H1 (cell line): ENCODE measurements at regions not wholly inside any gene's neighbourhood (a gene's known extent, or its start where the extent isn't known, plus 50 kb on each side); places are given as distances from the start of the nearest gene placed in this dataset.
A peak's percentile ranks its signal among the peaks of the same experiment; 100 is the strongest.

ENCODE experiments used
- CTCF ChIA-PET: fragments of 300-600 bp; sonication (Branson Sonifier 250); formaldehyde crosslinking; loops from one replicate; lab custom pipeline; 2021; ENCODE audit not compliant: partially characterized antibody; lab: Charles Lee
- POLR2A ChIA-PET: fragments of 300-600 bp; sonication (Branson Sonifier 250); formaldehyde crosslinking; loops from one replicate; lab custom pipeline; 2021; ENCODE audit warnings: inconsistent platforms; ENCODE audit not compliant: partially characterized antibody; lab: Charles Lee
- DNase-seq, 2 experiments: peaks; one replicate each; pipeline versions ENCODE4 v3.0.0 to v3.0.0-alpha.2; 2010 to 2022; ENCODE audit warnings: low spot score in 2 of 2, low read depth in 1 of 2, mixed read lengths in 1 of 2
- FAIRE-seq: peaks from 2 replicates; lab custom pipeline; 2011; peaks lifted over from hg19 to GRCh38; lab: Jason Lieb, UNC
- H2AFZ ChIP-seq: 2 replicates; pipeline ENCODE4 v1.8.1; 2012; ENCODE audit warnings: low read length, inconsistent platforms
- H2AK5ac ChIP-seq: 2 replicates; pipeline ENCODE4 v1.6.1; 2013; ENCODE audit warnings: low read depth, low read length
- H2BK120ac ChIP-seq: replicated peaks from 2 replicates; pipeline ENCODE3; 2013; ENCODE audit warnings: low read depth, low read length, inconsistent platforms
- H2BK12ac ChIP-seq: 2 replicates; pipeline ENCODE4 v1.6.1; 2013; ENCODE audit warnings: low read depth, low read length
- H2BK15ac ChIP-seq: 2 replicates; pipeline ENCODE4 v1.6.1; 2013; ENCODE audit warnings: low read length
- H2BK20ac ChIP-seq: 2 replicates; pipeline ENCODE4 v1.6.1; 2013; ENCODE audit warnings: low read length
- H2BK5ac ChIP-seq: 2 replicates; pipeline ENCODE4 v1.6.1; 2013; ENCODE audit warnings: low read depth, low read length
- H3K14ac ChIP-seq: 2 replicates; pipeline ENCODE4 v1.6.1; 2013; ENCODE audit warnings: inconsistent platforms; ENCODE audit not compliant: insufficient read length
- H3K18ac ChIP-seq: 2 replicates; pipeline ENCODE4 v1.6.1; 2013; ENCODE audit warnings: low read length; ENCODE audit errors: extremely low read depth
- H3K23ac ChIP-seq: 2 replicates; pipeline ENCODE4 v1.6.1; 2013; ENCODE audit warnings: inconsistent platforms; ENCODE audit not compliant: insufficient read length
- H3K23me2 ChIP-seq: 2 replicates; pipeline ENCODE4 v1.6.1; 2013; ENCODE audit warnings: low read depth, low read length
- H3K27ac ChIP-seq: 2 replicates; pipeline ENCODE4 v1.6.1; 2011; ENCODE audit warnings: low read depth, low read length, inconsistent platforms
- H3K27me3 ChIP-seq, 4 experiments: replicated peaks in 1 of 4; 1 replicate in 1 of 4; 2 replicates in 3 of 4; pipeline versions ENCODE4 v1.6.1 to v1.8.1; 2011 to 2013; ENCODE audit warnings: low read length in 3 of 4, mild to moderate bottlenecking in 3 of 4, inconsistent platforms in 2 of 4, mixed read lengths in 2 of 4, moderate library complexity in 1 of 4; ENCODE audit not compliant: control insufficient read depth in 3 of 4, insufficient read depth in 3 of 4; ENCODE audit errors: extremely low read depth in 1 of 4
- H3K36me3 ChIP-seq, 4 experiments: 2 replicates each; pipeline versions ENCODE4 v1.6.1 to v1.8.1; 2011 to 2013; ENCODE audit warnings: mild to moderate bottlenecking in 4 of 4, low read length in 3 of 4, moderate library complexity in 2 of 4, control low read depth in 1 of 4, inconsistent platforms in 1 of 4; ENCODE audit not compliant: insufficient read depth in 4 of 4, control insufficient read depth in 2 of 4
- H3K4ac ChIP-seq: replicated peaks from 2 replicates; pipeline ENCODE3; 2013; ENCODE audit warnings: low read length, low read depth, mixed read lengths, inconsistent platforms; ENCODE audit not compliant: insufficient read length
- H3K4me1 ChIP-seq, 4 experiments: replicated peaks in 1 of 4; 1 replicate in 1 of 4; 2 replicates in 3 of 4; pipeline versions ENCODE4 v1.6.1 to v1.8.1; 2011 to 2013; ENCODE audit warnings: low read length in 3 of 4, inconsistent platforms in 2 of 4, mixed read lengths in 1 of 4; ENCODE audit not compliant: insufficient read depth in 4 of 4, control insufficient read depth in 3 of 4
- H3K4me2 ChIP-seq, 2 experiments: 2 replicates each; pipeline versions ENCODE4 v1.6.1 to v1.8.1; 2011 to 2013; ENCODE audit warnings: low read depth in 2 of 2, low read length in 2 of 2, control low read depth in 1 of 2, inconsistent platforms in 1 of 2, mild to moderate bottlenecking in 1 of 2; ENCODE audit not compliant: insufficient read depth in 1 of 2
- H3K4me3 ChIP-seq, 4 experiments: fragments of 200-600, 300-600 bp in 1 of 4; sonication (generic), shearing (Covaris generic), sonication (Bioruptor Twin) in 1 of 4; 2 replicates each; pipeline versions ENCODE4 v1.5.1 to v1.8.1; 2011 to 2016; ENCODE audit warnings: low read length in 4 of 4, low read depth in 3 of 4, control low read depth in 2 of 4, inconsistent platforms in 2 of 4, mild to moderate bottlenecking in 2 of 4, mixed read lengths in 1 of 4, moderate library complexity in 1 of 4; ENCODE audit not compliant: insufficient read depth in 2 of 4; ENCODE audit errors: extremely low read depth in 1 of 4
- H3K56ac ChIP-seq: replicated peaks from 2 replicates; pipeline ENCODE3; 2013; ENCODE audit warnings: low read depth, mild to moderate bottlenecking, mixed read lengths, low read length, inconsistent platforms; ENCODE audit not compliant: insufficient read length
- H3K79me1 ChIP-seq: 2 replicates; pipeline ENCODE4 v1.6.1; 2013; ENCODE audit warnings: low read depth, low read length, control low read depth
- H3K79me2 ChIP-seq, 2 experiments: 2 replicates each; pipeline versions ENCODE4 v1.6.1 to v1.8.1; 2012 to 2013; ENCODE audit warnings: low read length in 2 of 2, mild to moderate bottlenecking in 2 of 2, inconsistent platforms in 1 of 2; ENCODE audit not compliant: insufficient read depth in 2 of 2, control insufficient read depth in 1 of 2
- H3K9ac ChIP-seq, 4 experiments: replicated peaks in 1 of 4; 1 replicate in 1 of 4; 2 replicates in 3 of 4; pipeline versions ENCODE4 v1.6.1 to v1.8.1; 2011 to 2013; ENCODE audit warnings: low read depth in 3 of 4, low read length in 3 of 4, control low read depth in 2 of 4, mild to moderate bottlenecking in 2 of 4, moderate library complexity in 2 of 4, inconsistent platforms in 1 of 4; ENCODE audit errors: extremely low read depth in 1 of 4
- H3K9me3 ChIP-seq, 2 experiments: 2 replicates each; pipeline versions ENCODE4 v1.6.1 to v1.8.1; 2012 to 2013; ENCODE audit warnings: mild to moderate bottlenecking in 2 of 2, moderate library complexity in 2 of 2, control low read depth in 1 of 2, inconsistent platforms in 1 of 2, low read depth in 1 of 2, low read length in 1 of 2, mixed read lengths in 1 of 2; ENCODE audit not compliant: insufficient read depth in 2 of 2
- H4K20me1 ChIP-seq, 2 experiments: replicated peaks in 1 of 2; 2 replicates each; pipeline versions ENCODE3 to v1.8.1; 2011 to 2013; ENCODE audit warnings: inconsistent platforms in 2 of 2, low read length in 2 of 2, mild to moderate bottlenecking in 1 of 2; ENCODE audit not compliant: insufficient read depth in 2 of 2, control insufficient read depth in 1 of 2
- H4K5ac ChIP-seq: 2 replicates; pipeline ENCODE4 v1.6.1; 2013; ENCODE audit warnings: low read length, low read depth, mixed read lengths, inconsistent platforms; ENCODE audit not compliant: insufficient read length
- H4K8ac ChIP-seq: 2 replicates; pipeline ENCODE4 v1.8.0; 2013; ENCODE audit warnings: mild to moderate bottlenecking, moderate library complexity, low read length, inconsistent platforms; ENCODE audit not compliant: insufficient read depth; ENCODE audit errors: extremely low read depth
- H4K91ac ChIP-seq: replicated peaks from 2 replicates; pipeline ENCODE3; 2013; ENCODE audit warnings: low read length, mixed read lengths, inconsistent platforms; ENCODE audit not compliant: insufficient read length
- TF ChIP-seq, protein P1 (sequence below): IDR thresholded peaks from 2 replicates; pipeline ENCODE4 v1.6.1; 2012; ENCODE audit warnings: inconsistent platforms
- TF ChIP-seq, protein P2 (sequence below): fragments of 300-600 bp; sonication (generic); IDR thresholded peaks from 2 replicates; pipeline ENCODE4 v1.7.1; 2012; ENCODE audit warnings: low read length, moderate library complexity, mild to moderate bottlenecking, inconsistent platforms; ENCODE audit not compliant: insufficient replicate concordance

GRCh38 chr13:63481334-63481733 lies 2065.7 kb upstream of the PCDH20 start:
- no peak for FAIRE-seq
- Histone ChIP-seq H4K91ac (no peak overlapping the region), H2BK20ac (no peak overlapping the region), H3K27ac (no peak overlapping the region), H3K9ac (no peak overlapping the region), H2AK5ac (no peak overlapping the region), H3K79me1 (no peaks in the 10 kb centered on the region), H3K23me2 (no peaks in the 10 kb centered on the region), H3K4me2 (no peak overlapping the region), H3K27me3 (no peaks in the 10 kb centered on the region), H2AFZ (peak overlapping the region; percentile 80; the same call in 1 of the 2 replicates), H3K79me2 (no peaks in the 10 kb centered on the region), H4K8ac (no peak overlapping the region), H3K23ac (no peak overlapping the region), H2BK120ac (no peak overlapping the region), H4K5ac (no peak overlapping the region), H3K4me3 (no peak overlapping the region), H3K14ac (no peak overlapping the region), H3K9me3 (no peaks in the 10 kb centered on the region), H2BK5ac (no peak overlapping the region), H2BK15ac (no peak overlapping the region), H3K56ac (no peak overlapping the region), H3K36me3 (no peaks in the 10 kb centered on the region), H3K4me1 (no peaks in the 10 kb centered on the region), H3K18ac (no peak overlapping the region), H3K4ac (no peak overlapping the region), H4K20me1 (no peaks in the 10 kb centered on the region), H2BK12ac (no peak overlapping the region)
- POLR2A ChIA-PET, result no interaction called here
- CTCF ChIA-PET, result no interaction called here
- no peak for DNase-seq
- TF ChIP-seq, protein P1, sequence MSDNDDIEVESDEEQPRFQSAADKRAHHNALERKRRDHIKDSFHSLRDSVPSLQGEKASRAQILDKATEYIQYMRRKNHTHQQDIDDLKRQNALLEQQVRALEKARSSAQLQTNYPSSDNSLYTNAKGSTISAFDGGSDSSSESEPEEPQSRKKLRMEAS, result no peak
- TF ChIP-seq, protein P2, sequence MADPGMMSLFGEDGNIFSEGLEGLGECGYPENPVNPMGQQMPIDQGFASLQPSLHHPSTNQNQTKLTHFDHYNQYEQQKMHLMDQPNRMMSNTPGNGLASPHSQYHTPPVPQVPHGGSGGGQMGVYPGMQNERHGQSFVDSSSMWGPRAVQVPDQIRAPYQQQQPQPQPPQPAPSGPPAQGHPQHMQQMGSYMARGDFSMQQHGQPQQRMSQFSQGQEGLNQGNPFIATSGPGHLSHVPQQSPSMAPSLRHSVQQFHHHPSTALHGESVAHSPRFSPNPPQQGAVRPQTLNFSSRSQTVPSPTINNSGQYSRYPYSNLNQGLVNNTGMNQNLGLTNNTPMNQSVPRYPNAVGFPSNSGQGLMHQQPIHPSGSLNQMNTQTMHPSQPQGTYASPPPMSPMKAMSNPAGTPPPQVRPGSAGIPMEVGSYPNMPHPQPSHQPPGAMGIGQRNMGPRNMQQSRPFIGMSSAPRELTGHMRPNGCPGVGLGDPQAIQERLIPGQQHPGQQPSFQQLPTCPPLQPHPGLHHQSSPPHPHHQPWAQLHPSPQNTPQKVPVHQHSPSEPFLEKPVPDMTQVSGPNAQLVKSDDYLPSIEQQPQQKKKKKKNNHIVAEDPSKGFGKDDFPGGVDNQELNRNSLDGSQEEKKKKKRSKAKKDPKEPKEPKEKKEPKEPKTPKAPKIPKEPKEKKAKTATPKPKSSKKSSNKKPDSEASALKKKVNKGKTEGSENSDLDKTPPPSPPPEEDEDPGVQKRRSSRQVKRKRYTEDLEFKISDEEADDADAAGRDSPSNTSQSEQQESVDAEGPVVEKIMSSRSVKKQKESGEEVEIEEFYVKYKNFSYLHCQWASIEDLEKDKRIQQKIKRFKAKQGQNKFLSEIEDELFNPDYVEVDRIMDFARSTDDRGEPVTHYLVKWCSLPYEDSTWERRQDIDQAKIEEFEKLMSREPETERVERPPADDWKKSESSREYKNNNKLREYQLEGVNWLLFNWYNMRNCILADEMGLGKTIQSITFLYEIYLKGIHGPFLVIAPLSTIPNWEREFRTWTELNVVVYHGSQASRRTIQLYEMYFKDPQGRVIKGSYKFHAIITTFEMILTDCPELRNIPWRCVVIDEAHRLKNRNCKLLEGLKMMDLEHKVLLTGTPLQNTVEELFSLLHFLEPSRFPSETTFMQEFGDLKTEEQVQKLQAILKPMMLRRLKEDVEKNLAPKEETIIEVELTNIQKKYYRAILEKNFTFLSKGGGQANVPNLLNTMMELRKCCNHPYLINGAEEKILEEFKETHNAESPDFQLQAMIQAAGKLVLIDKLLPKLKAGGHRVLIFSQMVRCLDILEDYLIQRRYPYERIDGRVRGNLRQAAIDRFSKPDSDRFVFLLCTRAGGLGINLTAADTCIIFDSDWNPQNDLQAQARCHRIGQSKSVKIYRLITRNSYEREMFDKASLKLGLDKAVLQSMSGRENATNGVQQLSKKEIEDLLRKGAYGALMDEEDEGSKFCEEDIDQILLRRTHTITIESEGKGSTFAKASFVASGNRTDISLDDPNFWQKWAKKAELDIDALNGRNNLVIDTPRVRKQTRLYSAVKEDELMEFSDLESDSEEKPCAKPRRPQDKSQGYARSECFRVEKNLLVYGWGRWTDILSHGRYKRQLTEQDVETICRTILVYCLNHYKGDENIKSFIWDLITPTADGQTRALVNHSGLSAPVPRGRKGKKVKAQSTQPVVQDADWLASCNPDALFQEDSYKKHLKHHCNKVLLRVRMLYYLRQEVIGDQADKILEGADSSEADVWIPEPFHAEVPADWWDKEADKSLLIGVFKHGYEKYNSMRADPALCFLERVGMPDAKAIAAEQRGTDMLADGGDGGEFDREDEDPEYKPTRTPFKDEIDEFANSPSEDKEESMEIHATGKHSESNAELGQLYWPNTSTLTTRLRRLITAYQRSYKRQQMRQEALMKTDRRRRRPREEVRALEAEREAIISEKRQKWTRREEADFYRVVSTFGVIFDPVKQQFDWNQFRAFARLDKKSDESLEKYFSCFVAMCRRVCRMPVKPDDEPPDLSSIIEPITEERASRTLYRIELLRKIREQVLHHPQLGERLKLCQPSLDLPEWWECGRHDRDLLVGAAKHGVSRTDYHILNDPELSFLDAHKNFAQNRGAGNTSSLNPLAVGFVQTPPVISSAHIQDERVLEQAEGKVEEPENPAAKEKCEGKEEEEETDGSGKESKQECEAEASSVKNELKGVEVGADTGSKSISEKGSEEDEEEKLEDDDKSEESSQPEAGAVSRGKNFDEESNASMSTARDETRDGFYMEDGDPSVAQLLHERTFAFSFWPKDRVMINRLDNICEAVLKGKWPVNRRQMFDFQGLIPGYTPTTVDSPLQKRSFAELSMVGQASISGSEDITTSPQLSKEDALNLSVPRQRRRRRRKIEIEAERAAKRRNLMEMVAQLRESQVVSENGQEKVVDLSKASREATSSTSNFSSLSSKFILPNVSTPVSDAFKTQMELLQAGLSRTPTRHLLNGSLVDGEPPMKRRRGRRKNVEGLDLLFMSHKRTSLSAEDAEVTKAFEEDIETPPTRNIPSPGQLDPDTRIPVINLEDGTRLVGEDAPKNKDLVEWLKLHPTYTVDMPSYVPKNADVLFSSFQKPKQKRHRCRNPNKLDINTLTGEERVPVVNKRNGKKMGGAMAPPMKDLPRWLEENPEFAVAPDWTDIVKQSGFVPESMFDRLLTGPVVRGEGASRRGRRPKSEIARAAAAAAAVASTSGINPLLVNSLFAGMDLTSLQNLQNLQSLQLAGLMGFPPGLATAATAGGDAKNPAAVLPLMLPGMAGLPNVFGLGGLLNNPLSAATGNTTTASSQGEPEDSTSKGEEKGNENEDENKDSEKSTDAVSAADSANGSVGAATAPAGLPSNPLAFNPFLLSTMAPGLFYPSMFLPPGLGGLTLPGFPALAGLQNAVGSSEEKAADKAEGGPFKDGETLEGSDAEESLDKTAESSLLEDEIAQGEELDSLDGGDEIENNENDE, result no peak
